Erythroblast (primary cell): ENCODE measurements at regions not wholly inside any gene's neighbourhood (a gene's known extent, or its start where the extent isn't known, plus 50 kb on each side); places are given as distances from the start of the nearest gene placed in this dataset.

Experiments
- GATA1 ChIP-seq: IDR thresholded peaks from 2 replicates; pipeline ENCODE4 v1.6.1; 2011; ENCODE audit warnings: low read depth, mild to moderate bottlenecking, control low read depth, low read length, moderate library complexity
- POLR2A ChIP-seq: IDR thresholded peaks from 2 replicates; pipeline ENCODE4 v1.6.1; 2011; ENCODE audit warnings: mild to moderate bottlenecking, low read length

GRCh38 chr17:71634376-71634775 lies 486.4 kb upstream of the SOX9 start:
- TF ChIP-seq POLR2A (no peak), GATA1 (no peak)
